SHP77 (cell line): ENCODE measurements at regions not wholly inside any gene's neighbourhood (a gene's known extent, or its start where the extent isn't known, plus 50 kb on each side); places are given as distances from the start of the nearest gene placed in this dataset.
A peak's percentile ranks its signal among the peaks of the same experiment; 100 is the strongest.

Experiments
- DNase-seq, 2 experiments: peaks; one replicate each; lab custom pipeline; 2025; lab: John Stamatoyannopoulos, UW

DNA sequence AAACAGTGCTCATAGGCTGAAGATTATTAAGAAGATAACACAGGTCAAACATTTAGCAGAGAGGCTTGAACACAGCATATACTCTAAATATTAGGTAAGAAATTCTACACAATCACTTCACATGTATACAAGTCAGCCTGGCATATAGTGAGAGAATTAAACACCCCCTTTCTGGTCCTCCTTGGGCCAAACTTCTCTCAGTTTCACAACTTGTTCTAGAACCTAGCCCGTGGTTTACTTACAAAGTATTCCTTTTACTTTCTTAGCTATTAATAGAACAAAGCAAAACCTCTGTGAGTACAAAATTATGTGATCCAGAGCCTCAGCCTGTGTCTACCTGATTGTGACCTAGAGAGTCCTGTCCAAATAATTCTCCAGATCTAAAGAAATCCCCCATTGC is 562.8 kb downstream of the TNS1 start:
- no peak for DNase-seq

DNA sequence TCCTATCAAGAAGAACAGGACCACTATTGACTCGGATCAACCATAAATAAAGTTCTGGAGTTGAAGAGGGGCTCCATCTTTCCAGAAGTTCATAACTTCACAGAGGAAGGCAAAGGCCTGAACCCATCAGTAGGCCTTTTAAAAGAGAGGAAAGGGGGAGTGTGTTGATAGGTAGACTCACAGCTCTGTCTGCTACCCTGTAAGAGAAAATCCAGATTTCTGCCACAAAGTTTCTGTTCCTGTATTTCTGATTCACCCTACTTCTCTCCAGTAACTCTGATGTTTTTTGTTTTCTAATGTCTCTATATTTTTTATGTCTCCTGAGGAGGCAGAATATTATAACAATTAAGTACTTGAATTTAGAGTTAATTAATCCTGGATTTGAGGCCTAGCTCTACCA is 564.0 kb downstream of the TNS1 start:
- DNase-seq = no peak

DNA sequence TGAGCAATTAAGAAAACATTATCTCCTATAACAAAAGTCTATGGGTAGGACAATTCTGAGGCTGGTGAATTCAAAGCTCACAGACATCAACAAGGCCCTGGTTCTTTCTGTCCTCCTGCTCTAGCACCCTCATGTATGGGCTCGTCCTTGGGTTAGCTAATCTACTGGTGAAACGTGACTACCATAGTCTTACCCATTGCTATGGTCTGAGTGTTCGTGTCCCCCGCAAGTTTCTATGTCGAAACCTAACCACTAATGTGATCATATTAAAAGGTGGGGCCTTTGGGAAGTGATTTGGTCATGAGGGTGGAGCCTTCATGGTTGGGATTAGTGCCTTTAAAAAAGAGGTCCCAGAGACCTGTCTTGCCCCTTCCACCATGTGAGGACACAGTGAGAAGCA is 564.7 kb downstream of the TNS1 start:
- DNase-seq = no peak

DNA sequence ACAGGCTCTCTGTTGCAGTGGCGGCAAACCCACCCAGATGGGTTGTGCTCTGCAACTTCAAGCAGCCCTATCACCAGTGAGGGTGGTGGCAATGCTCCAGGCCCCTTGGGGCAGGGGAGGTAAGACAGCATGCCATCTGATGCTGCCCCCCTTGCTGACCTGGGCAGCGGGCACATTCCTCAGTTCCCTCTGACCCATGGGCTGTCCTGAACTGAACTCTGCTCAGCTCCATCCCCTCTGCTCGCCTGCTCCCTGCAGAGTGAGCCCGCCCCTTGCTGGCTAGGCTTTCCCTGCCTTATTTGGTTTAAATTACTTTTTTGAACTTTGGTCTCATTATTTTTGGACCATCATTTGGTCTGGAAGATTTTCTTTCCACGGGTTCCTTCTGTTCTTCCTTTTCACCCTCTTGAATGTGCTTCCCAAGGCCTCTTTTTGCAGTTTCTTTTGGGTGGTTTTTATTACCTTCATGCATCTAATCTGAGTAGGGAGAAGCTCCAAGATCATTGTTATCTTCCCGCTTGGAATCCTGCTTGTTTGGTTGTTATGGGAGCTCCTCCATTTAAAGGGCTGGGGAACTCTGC is 565.4 kb downstream of the TNS1 start:
- no peak for DNase-seq

DNA sequence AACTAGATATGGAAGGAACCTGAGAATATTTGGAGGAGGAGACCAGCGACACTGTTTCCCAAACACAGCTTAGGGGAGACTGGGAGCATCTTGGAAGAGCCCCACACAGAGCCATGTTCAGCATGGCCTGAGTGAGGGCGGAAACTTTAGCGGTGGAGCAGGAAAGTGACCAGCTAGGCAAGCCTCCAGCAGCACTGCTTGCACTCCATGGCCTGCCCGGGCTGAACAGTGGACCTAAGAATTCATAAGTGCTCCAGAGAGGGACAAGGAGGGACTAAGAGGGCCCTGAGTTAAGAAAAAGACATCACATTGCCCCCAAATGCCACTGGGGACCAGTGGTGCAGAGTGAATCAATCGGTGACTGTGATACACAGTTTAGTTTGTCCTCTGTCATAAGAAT is 566.4 kb downstream of the TNS1 start:
- DNase-seq = no peak

DNA sequence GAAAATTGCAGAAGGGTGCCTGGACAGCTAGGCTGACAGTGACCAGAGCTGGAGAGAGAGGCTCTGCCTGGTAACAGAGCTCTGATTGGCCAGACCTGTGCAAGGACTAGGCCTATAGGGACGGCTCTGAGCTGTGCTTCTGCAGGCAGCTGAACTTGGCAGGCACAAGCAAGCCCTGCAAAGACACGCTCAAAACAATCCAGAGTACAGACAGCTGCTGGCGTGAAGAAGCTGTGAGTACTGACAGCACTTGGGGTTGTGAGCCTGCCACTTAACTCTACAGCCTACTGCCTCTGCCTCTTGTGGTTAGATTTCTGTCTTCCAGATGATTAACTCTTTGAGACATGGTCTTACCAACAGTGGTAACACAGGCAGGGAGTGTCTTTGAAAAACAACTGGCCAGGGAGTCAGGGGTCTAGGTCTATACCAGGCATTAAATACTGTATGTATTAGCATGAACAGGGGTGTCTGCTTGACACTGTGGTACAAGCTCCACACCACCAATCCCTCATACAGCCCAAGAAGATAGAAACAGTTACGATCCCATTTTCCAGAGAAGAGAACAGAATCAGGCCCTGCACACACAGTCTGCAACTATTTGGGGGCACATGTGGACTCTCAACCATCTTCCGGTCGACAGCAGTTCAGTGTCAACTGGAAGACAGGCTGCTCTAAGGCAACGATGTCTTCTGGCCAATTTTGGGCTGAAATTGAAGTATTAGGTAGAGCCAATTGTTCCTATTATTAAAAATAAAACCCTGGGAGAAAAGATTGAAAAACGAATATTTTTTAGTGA is 568.4 kb downstream of the TNS1 start:
- DNase-seq = peak; percentile 93 to 96

DNA sequence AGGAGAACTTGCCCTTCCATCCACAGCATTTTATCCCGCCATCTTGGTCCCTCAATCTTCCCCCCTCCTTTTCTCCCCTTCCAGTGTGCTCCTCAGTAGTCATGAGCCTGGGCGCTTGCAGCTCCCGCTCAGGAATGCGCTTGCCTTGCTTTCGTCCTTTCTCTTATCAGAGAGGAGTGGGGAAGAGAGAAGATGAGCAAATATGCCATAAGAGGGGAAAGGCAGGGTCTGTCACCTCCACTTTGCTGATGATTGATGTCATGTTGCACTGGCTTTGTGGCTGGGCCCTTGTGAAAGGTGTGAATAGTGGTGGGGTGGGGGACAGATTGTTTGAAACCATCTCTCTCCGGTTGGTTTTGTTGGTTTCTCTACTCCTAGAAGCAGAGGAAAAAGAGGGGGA is 569.3 kb downstream of the TNS1 start:
- peak in 1 of 2 experiments; percentile 10 for DNase-seq

DNA sequence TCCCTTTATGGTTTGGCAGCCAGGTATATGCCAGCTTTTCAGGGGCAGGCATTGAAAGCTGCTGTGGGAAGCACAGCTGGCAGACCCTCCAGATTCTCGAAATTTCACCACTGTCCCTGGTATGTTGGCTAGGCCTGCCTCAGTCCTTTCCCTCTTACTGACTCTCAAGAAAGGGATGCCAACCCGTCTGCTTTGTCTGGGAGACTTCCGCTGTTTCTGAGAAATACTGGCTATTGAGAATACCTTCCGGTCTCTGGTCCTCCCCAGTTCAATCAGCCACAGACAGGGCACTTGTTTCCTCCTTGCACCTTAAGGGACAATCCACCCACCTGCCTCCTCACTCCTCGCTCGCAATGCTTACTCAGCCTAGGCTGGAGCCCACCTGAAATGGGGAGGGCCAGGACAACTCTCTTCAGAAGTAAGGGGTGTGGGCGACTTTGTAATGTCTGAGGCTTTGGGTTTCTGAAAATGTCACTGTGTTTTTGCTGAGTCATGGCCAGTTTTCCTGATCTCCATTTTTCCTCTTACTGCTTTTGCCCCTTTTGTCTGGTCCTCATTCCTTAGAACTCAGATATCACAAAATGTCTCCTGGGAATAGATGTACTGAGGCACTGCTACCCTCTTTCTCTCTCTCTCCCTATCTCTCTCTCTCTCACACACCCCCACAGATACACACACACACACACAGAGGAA is 571.1 kb downstream of the TNS1 start:
- DNase-seq = no peak

DNA sequence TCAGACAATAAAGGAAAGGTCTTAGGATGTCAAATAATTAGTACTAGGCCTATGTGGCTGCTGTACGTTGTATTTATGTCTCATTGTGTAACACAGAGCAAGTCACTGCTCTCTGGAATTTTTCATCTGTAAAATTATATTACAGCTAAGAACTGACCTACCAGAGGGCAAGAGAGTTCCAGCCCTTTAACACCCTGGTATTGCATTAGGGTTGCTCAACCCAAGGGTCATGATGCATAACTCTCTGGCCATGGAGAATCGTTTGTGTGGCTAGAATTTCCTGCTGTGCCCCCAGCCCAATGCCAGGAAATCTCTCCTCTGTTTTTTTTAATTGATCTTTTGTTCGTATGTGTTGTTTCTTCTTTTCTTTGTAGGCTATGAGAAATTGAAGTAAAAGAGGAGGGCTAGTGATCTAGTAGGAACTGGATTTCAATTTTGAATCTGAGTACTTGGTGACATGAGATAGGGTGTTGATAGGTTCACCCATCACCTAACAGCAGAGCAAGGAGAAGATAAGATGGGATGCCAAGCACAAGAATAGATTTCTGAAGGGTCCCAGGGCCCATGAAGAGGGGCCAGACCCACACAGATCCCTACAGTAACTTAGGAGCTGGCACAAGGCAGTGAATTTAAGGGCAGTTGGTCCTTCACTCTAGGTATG is 571.2 kb upstream of the TNP1 start:
- DNase-seq = no peak

DNA sequence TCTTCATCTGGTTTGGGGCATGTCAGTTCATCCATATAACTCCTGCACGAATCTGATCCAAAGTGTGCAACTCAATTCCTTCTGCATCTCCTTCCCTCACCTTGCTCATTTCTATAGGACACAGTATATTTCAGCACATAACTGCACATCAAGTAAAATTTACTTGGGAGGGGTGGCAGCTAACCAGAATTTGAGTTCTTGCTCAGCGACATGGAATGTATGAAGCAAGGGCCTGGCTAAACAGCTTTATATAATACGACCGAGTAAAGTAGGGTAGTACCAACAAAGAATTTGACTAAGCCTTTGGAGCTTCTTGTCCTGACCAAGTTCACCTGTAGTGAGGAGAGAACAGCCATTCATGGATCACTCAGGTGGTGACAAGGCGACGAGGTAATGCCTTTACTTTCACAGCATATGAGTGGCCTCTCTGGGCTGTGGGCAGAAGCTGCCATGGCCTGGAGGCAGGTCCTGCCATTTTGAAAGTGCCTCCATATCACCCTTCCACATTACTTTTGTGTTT is 570.2 kb upstream of the TNP1 start:
- DNase-seq = no peak

DNA sequence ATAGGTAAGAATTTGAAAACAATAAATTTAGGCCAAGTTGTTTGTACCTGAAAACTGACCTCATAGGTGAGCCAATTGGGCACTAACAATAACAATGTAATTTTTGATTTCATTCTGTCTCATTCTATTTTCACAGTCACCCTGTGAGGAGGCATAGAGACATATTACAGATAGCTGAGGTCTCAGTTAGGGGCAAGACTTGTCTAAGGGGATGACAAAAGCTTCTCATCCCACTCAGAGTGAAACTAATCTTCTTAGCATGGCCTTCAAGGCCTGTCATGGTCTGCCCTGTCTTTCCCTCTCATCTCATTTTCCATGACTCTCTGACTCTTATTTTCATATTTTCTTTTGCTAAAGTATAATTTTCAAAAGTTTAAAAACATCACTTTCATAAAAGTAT is 562.0 kb upstream of the TNP1 start:
- DNase-seq = no peak

DNA sequence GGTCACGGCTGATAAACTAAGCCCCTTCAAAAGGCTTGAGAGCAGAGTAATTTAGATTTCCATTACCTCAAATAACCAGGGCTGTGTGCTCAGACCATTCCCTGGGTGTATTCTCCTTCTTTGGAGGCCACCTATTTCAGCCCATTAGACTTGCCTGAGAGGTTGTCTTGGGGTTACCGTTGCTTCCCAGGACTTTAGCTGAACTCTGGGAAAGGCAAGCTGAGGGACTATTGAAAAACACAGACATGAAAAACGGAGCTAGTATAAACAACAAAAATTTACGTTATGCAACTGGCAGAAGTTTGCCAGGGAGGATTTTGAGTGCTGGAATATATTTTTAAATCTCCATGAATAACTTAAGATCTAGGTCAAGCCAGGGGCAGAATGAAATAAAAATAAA is 561.0 kb upstream of the TNP1 start:
- no peak for DNase-seq

DNA sequence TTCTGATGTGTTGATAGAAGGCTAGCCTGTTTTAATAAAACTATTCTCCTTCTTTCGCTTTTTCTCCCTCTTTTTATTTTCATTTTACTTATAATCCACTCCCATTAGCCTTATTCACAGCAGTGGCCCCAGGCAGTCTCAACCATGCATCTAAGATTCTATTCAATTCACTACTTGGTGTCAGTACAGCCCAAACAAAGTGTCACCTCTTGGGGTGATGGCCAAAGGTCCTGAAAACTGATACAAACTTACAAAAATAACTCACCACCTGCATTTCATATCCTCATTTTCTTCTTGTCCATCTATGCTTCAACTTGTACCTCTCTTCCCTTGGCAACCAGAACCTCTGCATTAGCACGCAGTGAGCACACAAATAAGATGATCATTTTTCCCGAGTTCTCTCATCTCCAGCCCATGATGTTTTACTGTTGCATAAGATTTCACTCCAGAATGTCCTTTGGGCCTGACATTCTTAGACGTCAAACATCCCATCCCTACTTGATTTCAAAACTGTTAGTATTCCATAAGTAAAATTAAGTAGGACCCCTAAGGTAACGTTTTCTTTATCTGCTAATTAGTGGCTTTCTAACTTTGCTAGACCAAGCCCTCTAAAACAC is 559.3 kb upstream of the TNP1 start:
- DNase-seq = no peak

DNA sequence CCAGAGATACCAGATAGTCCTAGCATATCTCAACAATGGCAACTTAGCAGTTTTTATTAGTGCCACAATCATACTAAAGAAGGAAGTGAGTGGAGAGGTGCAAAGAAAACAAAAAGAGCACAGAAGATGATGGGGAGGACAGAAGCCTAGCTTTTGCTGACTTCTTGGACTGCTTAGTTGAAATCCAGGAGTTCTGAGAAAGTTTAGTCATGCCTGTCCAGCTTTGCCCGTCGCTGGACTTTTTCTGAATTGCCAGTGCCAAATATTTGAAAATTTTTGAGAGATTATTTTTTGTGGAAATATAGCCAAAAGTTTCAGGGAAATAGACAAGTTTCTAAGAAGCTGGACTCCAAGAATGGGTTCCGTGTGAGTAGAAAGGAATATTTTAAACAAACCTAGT is 558.7 kb upstream of the TNP1 start:
- no peak for DNase-seq

DNA sequence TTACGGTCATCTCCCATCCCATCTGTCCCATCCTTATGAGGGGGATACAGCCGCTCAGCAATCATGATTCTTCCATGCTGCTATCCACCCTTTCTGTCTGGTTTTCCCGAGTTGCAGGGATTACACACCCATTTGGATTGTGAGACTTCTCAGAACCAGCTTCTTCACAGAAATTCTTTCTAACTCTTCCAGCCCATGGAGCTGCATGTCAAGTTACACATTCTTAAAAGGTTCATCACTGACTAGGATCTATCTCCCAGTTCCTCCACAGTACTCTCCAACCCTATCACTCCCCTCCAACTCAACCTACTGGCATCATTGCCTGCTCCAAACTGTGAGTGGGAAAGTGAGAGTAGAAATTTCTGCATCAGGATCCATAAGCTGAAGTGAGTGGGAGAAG is 558.2 kb upstream of the TNP1 start:
- no peak for DNase-seq

DNA sequence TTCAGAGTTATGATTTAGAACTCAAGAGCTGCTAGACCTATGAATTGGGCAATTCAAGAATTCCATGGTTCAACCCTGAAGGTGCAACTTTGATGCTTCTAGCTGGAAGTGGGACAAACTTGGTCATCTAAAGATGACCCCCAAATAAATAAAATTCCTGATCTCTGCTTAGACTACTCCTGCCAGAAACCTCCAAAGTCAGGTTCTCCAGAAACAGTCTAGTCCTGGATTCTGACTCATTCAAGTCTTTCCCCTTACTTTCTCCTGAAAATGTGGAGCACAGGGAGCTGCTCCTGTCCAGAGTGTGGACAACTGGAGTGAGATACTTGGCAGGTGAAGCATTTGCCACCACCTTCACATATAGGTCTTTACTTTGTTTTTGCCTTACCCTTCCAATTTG is 557.7 kb upstream of the TNP1 start:
- DNase-seq = no peak

DNA sequence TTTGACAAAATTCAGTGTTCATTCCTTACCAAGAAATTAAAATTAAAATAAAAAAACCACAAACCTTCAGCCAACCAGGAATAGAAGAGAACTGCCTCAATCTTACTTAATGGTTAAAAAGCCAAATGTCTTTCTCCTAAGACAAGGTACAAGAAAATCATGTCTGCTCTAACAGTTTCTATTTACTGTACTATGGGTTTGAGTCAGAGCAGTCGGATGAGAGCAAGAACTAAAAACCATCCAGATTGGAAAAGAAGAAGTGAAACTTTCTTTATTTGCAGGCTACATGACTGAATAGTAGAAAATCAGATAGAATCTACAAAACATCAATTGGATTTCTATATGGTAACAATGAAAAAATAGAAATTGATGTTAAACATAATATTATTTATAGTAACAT is 555.5 kb upstream of the TNP1 start:
- DNase-seq = no peak

DNA sequence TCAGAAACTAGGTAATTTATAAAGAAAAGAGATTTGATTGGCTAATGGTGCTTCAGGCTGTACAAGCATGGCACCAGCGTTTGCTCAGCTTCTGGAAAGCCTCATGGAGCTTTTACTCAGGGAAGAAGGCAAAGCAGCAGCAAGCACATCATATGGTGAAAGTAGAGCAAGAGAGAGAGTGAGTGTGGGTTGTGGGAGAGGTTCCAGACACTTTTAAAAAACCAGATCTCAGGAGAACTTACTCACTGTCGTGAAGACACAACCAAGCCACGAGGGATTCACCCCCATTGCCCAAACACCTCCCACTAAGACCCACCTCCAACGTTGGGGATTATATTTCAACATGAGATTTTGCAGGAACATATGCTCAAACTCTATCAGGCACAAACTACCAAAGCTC is 554.6 kb upstream of the TNP1 start:
- no peak for DNase-seq

DNA sequence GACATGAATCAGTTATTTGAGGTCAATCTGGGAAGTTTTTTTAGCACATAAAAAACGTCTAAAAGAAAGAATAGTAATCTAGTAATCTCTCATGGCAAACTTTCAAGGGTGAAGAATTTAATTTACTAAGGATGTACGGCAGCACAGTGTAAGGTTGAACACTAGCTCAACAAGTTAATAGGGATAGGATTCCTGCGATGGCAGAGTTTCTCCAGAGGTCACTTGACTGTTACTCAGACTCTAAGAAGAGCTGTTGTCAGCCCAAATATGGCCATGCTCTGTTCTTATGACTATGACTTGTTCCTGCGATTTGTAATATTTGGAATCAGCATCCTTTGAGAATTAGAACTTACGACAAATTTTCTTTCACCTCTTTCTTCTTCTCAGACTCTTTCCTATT is 553.3 kb upstream of the TNP1 start:
- no peak for DNase-seq

DNA sequence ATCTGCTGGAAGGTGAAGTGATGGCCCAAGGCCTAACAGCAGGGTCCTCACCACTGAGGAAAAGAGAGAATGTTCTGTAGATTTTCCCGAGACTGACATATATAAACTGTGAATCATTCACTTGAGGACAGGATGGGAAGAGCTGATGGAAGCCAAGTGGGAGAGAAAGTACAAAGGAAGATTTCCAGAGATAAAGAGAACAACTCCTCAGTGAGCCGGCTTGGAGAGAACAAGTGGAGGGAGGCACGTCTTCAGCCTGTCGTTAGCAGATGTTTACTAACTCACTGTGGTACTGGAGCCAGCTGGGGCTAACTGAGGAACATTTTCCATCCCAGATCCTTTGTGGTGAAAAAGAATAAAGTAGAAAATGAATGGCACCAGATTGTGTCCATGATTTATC is 552.9 kb upstream of the TNP1 start:
- no peak for DNase-seq

DNA sequence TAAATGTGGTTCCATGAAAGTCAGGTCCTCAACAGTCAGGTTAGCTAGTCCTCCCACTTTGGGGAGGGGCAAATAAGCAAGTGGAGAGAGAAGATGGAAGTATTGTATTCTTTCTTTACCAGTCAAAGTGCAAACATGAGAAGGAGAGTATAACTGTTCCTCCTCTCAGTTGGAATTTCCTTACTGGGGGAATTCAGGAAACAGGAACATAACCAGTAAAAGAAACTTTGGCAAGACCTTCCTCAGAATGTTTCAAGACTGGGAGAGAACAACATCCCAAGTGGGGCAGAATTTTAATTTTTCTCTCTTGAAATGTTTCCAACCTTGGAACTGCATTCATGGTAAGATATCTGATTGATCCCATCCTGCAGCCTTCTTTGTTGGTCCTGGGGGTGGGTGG is 552.4 kb upstream of the TNP1 start:
- DNase-seq = no peak

DNA sequence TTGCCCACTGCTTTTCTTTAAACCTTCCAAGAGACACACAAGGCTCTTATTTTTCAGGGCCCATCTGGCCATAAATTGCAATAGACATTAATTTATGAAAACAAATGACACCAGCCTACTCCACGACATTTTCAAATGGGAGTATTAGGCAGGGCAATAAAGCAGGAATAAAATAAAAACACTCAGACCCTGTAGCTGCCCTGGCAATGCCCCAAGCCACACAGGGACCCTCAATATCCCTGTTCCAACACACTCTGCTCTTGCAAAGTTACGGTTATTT is 550.8 kb upstream of the TNP1 start:
- no peak for DNase-seq
